Upper lobe of left lung (tissue), 6 donors: ENCODE measurements at regions not wholly inside any gene's neighbourhood (a gene's known extent, or its start where the extent isn't known, plus 50 kb on each side); places are given as distances from the start of the nearest gene placed in this dataset.

Source experiments
- ATAC-seq, 2 donors: fragments of 200-7000 bp; cut with Tn5 transposase; one replicate each; pipeline ENCODE4 v1.9.1; 2022; ENCODE audit warnings: mild to moderate bottlenecking in 2 of 2, moderate library complexity in 2 of 2; ENCODE audit not compliant: low FRiP score in 2 of 2
- DNase-seq, 2 donors: peaks; one replicate each; pipeline ENCODE4 v3.0.0-alpha.2; 2019 to 2020
- H3K27ac ChIP-seq, 4 donors: fragments of 200-600 bp; sonication (generic); one replicate each; pipeline ENCODE4 v1.5.1; 2016 to 2019
- H3K27me3 ChIP-seq, 4 donors: fragments of 200-600 bp; sonication (generic); one replicate each; pipeline ENCODE4 v1.5.1; 2017 to 2019
- H3K36me3 ChIP-seq, 4 donors: fragments of 200-600 bp; sonication (generic); one replicate each; pipeline ENCODE4 v1.5.1; 2016 to 2019
- H3K4me1 ChIP-seq, 4 donors: fragments of 200-600 bp; sonication (generic); one replicate each; pipeline ENCODE4 v1.5.1; 2018 to 2019
- H3K4me3 ChIP-seq, 4 donors: fragments of 200-600 bp; sonication (generic); one replicate each; pipeline ENCODE4 v1.5.1; 2017 to 2019; ENCODE audit warnings: mild to moderate bottlenecking in 2 of 4, moderate library complexity in 1 of 4
- H3K9me3 ChIP-seq, 4 donors: fragments of 200-600 bp; sonication (generic); one replicate each; pipeline ENCODE4 v1.5.1; 2018 to 2019
- CTCF ChIP-seq, 6 experiments: fragments of 450-650 bp in 4 of 6; fragments of 200-600 bp in 2 of 6; sonication (generic) in 2 of 6; IDR thresholded peaks; one replicate each; pipeline ENCODE4 v1.5.1; 2016 to 2019; ENCODE audit warnings: antibody characterized with exemption in 6 of 6
- EP300 ChIP-seq, 4 donors: sonication (generic); formaldehyde crosslinking; IDR thresholded peaks; one replicate each; pipeline ENCODE4 v1.5.1; 2017; ENCODE audit warnings: antibody characterized with exemption in 4 of 4, control low read depth in 2 of 4
- POLR2A ChIP-seq, 4 donors: fragments of 450-650 bp; IDR thresholded peaks; one replicate each; pipeline ENCODE4 v1.5.1; 2016 to 2017; ENCODE audit warnings: antibody characterized with exemption in 4 of 4, mild to moderate bottlenecking in 2 of 4
- POLR2AphosphoS5 ChIP-seq, 2 donors: sonication (generic); formaldehyde crosslinking; IDR thresholded peaks; one replicate each; pipeline ENCODE4 v1.5.1; 2017; ENCODE audit warnings: antibody characterized with exemption in 2 of 2
- WGBS, 2 donors: methylation state at CpG; one replicate each; pipeline ENCODE4 v1.1.5; 2017 to 2018; 5-methylcytosine and 5-hydroxymethylcytosine counted together
- donor health status: DM: no; HTN: no; CAD: no; lungs with moderate emphysema.
- donor health status: DM: no; HTN: yes; CAD: no; lungs with severe emphysema.

- ATAC-seq, result no peak
- H3K27me3 ChIP-seq, result no peaks in the 10 kb centered on the region
- no peaks in the 10 kb centered on the region for H3K9me3 ChIP-seq
- peak in 1 of 2 donors; percentile 23 for DNase-seq
- H3K4me1 ChIP-seq, result no peaks in the 10 kb centered on the region
- H3K36me3 ChIP-seq, result no peaks in the 10 kb centered on the region
- 89 to 90% methylated on average over 11 of the region's 11 CpGs for WGBS, 2 donors
- H3K4me3 ChIP-seq, result no peak overlapping the region
- no peak for TF ChIP-seq EP300 (IDR thresholded peaks at IDR 0.05)
- no peak for TF ChIP-seq POLR2A (IDR thresholded peaks at IDR 0.05)
- no peak for TF ChIP-seq POLR2AphosphoS5 (IDR thresholded peaks at IDR 0.05)
- no peak for TF ChIP-seq CTCF (IDR thresholded peaks at IDR 0.05)
- no peak overlapping the region for H3K27ac ChIP-seq
These were observed 228.2 kb upstream of the TENM3 start for GRCh38 chr4:182015014-182015413.

DNA sequence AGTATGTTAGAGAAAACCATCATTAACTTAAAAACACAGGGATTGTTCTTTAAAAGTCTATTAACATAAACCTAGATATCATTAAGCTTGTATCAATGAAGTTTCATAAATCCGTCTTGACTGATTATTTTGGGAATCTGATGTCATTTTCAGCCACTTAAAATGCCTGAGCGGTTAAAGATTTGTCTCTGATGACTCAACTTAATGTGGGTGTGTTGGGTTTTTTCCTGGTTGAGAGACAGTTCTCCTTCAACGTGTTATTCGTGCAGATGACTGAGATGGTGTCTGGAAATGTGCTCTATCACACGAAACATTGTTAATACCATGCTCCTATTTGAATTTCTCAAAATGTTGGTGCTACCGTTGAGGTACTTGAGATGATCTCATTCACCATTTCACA lies 227.3 kb upstream of the TENM3 start:
- WGBS, 2 donors, result 78 to 80% methylated on average over 6 of the region's 6 CpGs
- TF ChIP-seq EP300 (IDR thresholded peaks at IDR 0.05), result no peak
- no peak for TF ChIP-seq CTCF (IDR thresholded peaks at IDR 0.05)
- no peak for TF ChIP-seq POLR2A (IDR thresholded peaks at IDR 0.05)
- TF ChIP-seq POLR2AphosphoS5 (IDR thresholded peaks at IDR 0.05), result no peak
- DNase-seq, result no peak
- H3K4me3 ChIP-seq, result no peak overlapping the region
- ATAC-seq, result no peak
- H3K27me3 ChIP-seq, result no peaks in the 10 kb centered on the region
- no peaks in the 10 kb centered on the region for H3K9me3 ChIP-seq
- H3K4me1 ChIP-seq, result no peaks in the 10 kb centered on the region
- no peaks in the 10 kb centered on the region for H3K36me3 ChIP-seq
- H3K27ac ChIP-seq, result no peak overlapping the region

- WGBS, 2 donors, result 84 to 88% methylated on average over 5 of the region's 5 CpGs
- Histone ChIP-seq H3K9me3 (no peaks in the 10 kb centered on the region), H3K36me3 (no peaks in the 10 kb centered on the region), H3K4me3 (no peak overlapping the region), H3K27ac (no peak overlapping the region), H3K27me3 (no peaks in the 10 kb centered on the region), H3K4me1 (no peaks in the 10 kb centered on the region)
- no peak for TF ChIP-seq POLR2A (IDR thresholded peaks at IDR 0.05)
- TF ChIP-seq EP300 (IDR thresholded peaks at IDR 0.05), result no peak
- TF ChIP-seq POLR2AphosphoS5 (IDR thresholded peaks at IDR 0.05), result no peak
- TF ChIP-seq CTCF (IDR thresholded peaks at IDR 0.05), result no peak
- ATAC-seq, result no peak
- DNase-seq, result no peak
These were observed 226.2 kb upstream of the TENM3 start for GRCh38 chr4:182017038-182017437.

DNA sequence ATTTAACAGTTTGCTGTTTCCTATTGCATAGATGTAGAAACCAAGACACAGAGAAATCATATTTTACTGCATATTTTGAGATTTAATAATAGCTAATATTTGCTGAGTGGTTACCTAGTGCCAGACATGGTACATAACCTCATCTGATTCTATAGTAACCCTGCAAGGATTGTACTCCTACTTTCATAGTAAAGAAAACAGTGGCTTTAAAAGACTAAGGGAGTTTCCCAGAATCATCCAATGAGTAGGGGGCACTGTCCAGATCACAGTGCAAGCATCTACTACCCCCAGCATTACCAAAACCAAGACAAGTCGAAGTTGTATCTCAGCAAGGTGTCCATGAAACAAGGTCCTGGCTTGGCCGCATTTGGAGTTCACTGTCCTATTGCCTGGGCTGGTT lies 224.5 kb upstream of the TENM3 start:
- Histone ChIP-seq H3K36me3 (no peaks in the 10 kb centered on the region), H3K4me3 (no peak overlapping the region), H3K9me3 (no peaks in the 10 kb centered on the region), H3K27ac (no peak overlapping the region), H3K27me3 (no peaks in the 10 kb centered on the region), H3K4me1 (no peaks in the 10 kb centered on the region)
- no peak for DNase-seq
- ATAC-seq, result no peak
- TF ChIP-seq EP300 (IDR thresholded peaks at IDR 0.05) (no peak), POLR2A (IDR thresholded peaks at IDR 0.05) (no peak), CTCF (IDR thresholded peaks at IDR 0.05) (no peak), POLR2AphosphoS5 (IDR thresholded peaks at IDR 0.05) (no peak)
- 85 to 88% methylated on average over 2 of the region's 2 CpGs for WGBS, 2 donors

DNA sequence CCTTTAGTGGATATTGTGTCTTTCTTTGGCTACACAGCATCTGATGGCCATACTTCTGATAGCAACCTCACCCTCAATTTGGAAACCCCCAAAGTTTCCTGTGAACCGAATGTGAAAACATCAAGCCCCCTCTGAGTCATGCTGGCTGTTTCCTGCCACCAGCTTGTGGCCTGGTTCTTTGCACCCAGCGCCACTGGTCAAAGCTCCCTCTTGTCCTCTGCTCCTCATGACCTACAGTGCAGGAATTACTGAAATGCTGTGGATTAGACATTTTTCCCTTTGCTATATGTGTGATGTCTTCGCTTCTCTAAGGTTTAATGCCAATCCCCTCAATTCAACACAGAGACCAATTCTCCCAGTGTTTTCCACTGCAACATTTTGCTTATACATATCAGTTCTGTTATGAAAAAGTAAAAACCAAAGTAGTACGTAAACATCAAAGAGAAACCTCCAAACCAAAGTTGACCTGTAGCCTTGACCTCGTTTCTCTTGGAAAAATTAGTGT lies 224.0 kb upstream of the TENM3 start:
- no peak for TF ChIP-seq POLR2AphosphoS5 (IDR thresholded peaks at IDR 0.05)
- no peak for TF ChIP-seq EP300 (IDR thresholded peaks at IDR 0.05)
- TF ChIP-seq POLR2A (IDR thresholded peaks at IDR 0.05), result no peak
- no peak for TF ChIP-seq CTCF (IDR thresholded peaks at IDR 0.05)
- H3K4me3 ChIP-seq, result no peak overlapping the region
- no peaks in the 10 kb centered on the region for H3K9me3 ChIP-seq
- DNase-seq (no peak), ATAC-seq (no peak)
- H3K4me1 ChIP-seq, result no peaks in the 10 kb centered on the region
- no peak overlapping the region for H3K27ac ChIP-seq
- no peaks in the 10 kb centered on the region for H3K27me3 ChIP-seq
- H3K36me3 ChIP-seq, result no peaks in the 10 kb centered on the region
- WGBS, 2 donors, result 66 to 82% methylated on average over 5 of the region's 5 CpGs
